B cell (primary cell): ENCODE measurements at regions not wholly inside any gene's neighbourhood (a gene's known extent, or its start where the extent isn't known, plus 50 kb on each side); places are given as distances from the start of the nearest gene placed in this dataset.

Experiments used
- ATAC-seq: fragments of 200-7000 bp; cut with Tn5 transposase; one replicate; pipeline ENCODE4 v1.10.0; 2021; ENCODE audit warnings: low read depth, mild to moderate bottlenecking, moderate number of reproducible peaks, moderate library complexity
- CTCF ChIA-PET: fragments of 350-600 bp; sonication (Branson Sonifier 250); formaldehyde crosslinking; loops from one replicate; lab custom pipeline; 2021; ENCODE audit warnings: antibody characterized with exemption, inconsistent platforms; lab: Charles Lee
- POLR2A ChIA-PET: fragments of 350-600 bp; sonication (Branson Sonifier 250); formaldehyde crosslinking; loops from one replicate; lab custom pipeline; 2021; ENCODE audit warnings: antibody characterized with exemption; lab: Charles Lee
- DNase-seq: peaks from one replicate; pipeline ENCODE4 v3.0.0; 2013
- H2AFZ ChIP-seq: 2 replicates; pipeline ENCODE4 v1.6.1; 2012; ENCODE audit warnings: mild to moderate bottlenecking, low read depth, low read length; ENCODE audit not compliant: insufficient read depth, poor library complexity, severe bottlenecking
- H3K27ac ChIP-seq, 2 donors: 1 replicate in 1 of 2; 2 replicates in 1 of 2; pipeline ENCODE4 v1.5.1; 2012 to 2013; ENCODE audit warnings: low read length in 2 of 2, mild to moderate bottlenecking in 2 of 2, moderate library complexity in 1 of 2
- H3K27me3 ChIP-seq, 4 experiments: fragments of 200-600 bp in 1 of 4; sonication (generic) in 1 of 4; replicated peaks in 1 of 4; 1 replicate in 2 of 4; 2 replicates in 2 of 4; pipeline versions ENCODE4 v1.6.1 to v1.7.0; 2013 to 2016; ENCODE audit warnings: low read length in 3 of 4, mild to moderate bottlenecking in 2 of 4, mixed read lengths in 1 of 4, moderate library complexity in 1 of 4; ENCODE audit not compliant: insufficient read depth in 4 of 4, control insufficient read depth in 3 of 4; ENCODE audit errors: control extremely low read depth in 1 of 4
- H3K36me3 ChIP-seq, 2 experiments: replicated peaks in 1 of 2; 1 replicate in 1 of 2; 2 replicates in 1 of 2; pipeline versions ENCODE4 v1.6.1 to v1.7.1; 2013; ENCODE audit warnings: low read length in 1 of 2; ENCODE audit not compliant: insufficient read depth in 2 of 2, control insufficient read depth in 1 of 2; ENCODE audit errors: control extremely low read depth in 1 of 2, extremely low read depth in 1 of 2
- H3K4me1 ChIP-seq, 2 donors: fragments of 200-600 bp in 1 of 2; sonication (generic) in 1 of 2; 1 replicate in 1 of 2; 2 replicates in 1 of 2; pipeline versions ENCODE4 v1.5.1 to v1.6.1; 2013 to 2017; ENCODE audit warnings: low read length in 2 of 2; ENCODE audit not compliant: control insufficient read depth in 2 of 2, insufficient read depth in 2 of 2
- H3K4me2 ChIP-seq: replicated peaks from 2 replicates; pipeline ENCODE3; 2012; ENCODE audit warnings: mild to moderate bottlenecking, low read depth, low read length; ENCODE audit not compliant: poor library complexity, severe bottlenecking
- H3K4me3 ChIP-seq, 5 experiments: fragments of 200-600 bp in 1 of 5; sonication (generic) in 1 of 5; 1 replicate in 3 of 5; 2 replicates in 2 of 5; pipeline versions ENCODE4 v1.5.1 to v1.7.0; 2011 to 2016; ENCODE audit warnings: low read length in 4 of 5, mild to moderate bottlenecking in 4 of 5, low read depth in 2 of 5, control low read depth in 1 of 5, moderate library complexity in 1 of 5; ENCODE audit not compliant: insufficient read depth in 1 of 5; ENCODE audit errors: control extremely low read depth in 1 of 5, extremely low read depth in 1 of 5
- H3K79me2 ChIP-seq: fragments of 200-600 bp; sonication (generic); one replicate; pipeline ENCODE4 v1.6.0; 2016; ENCODE audit warnings: low read length; ENCODE audit not compliant: control insufficient read depth, insufficient read depth
- H3K9ac ChIP-seq: fragments of 200-600 bp; sonication (generic); 2 replicates; pipeline ENCODE4 v1.6.1; 2017; ENCODE audit warnings: mild to moderate bottlenecking, low read length, moderate library complexity
- H3K9me3 ChIP-seq, 3 donors: one replicate each; pipeline versions ENCODE4 v1.6.1 to v1.7.1; 2013; ENCODE audit warnings: low read length in 2 of 3; ENCODE audit not compliant: control insufficient read depth in 2 of 3, insufficient read depth in 1 of 3; ENCODE audit errors: control extremely low read depth in 1 of 3
- H4K20me1 ChIP-seq: 2 replicates; pipeline ENCODE4 v1.6.0; 2012; ENCODE audit warnings: mild to moderate bottlenecking, low read length; ENCODE audit not compliant: insufficient read depth, control insufficient read depth, poor library complexity, severe bottlenecking
- H3K27ac Mint-ChIP-seq: one replicate; pipeline ENCODE4 v1.8.0; 2021; ENCODE audit warnings: mixed read lengths
- H3K27me3 Mint-ChIP-seq: one replicate; pipeline ENCODE4 v1.8.0; 2021; ENCODE audit warnings: mixed read lengths
- H3K4me1 Mint-ChIP-seq: one replicate; pipeline ENCODE4 v1.8.0; 2021; ENCODE audit warnings: mixed read lengths
- H3K4me3 Mint-ChIP-seq: one replicate; pipeline ENCODE4 v1.8.0; 2021; ENCODE audit warnings: mixed read lengths
- H3K9me3 Mint-ChIP-seq: one replicate; pipeline ENCODE4 v1.8.0; 2022; ENCODE audit warnings: mixed read lengths; ENCODE audit not compliant: insufficient read depth
- EZH2 ChIP-seq: IDR thresholded peaks from 2 replicates; pipeline ENCODE4 v1.6.1; 2012; ENCODE audit warnings: borderline replicate concordance, low read depth, mild to moderate bottlenecking, moderate library complexity, low read length; ENCODE audit not compliant: insufficient read depth, poor library complexity, severe bottlenecking
- WGBS: methylation state at CpG from one replicate; pipeline ENCODE4 v1.1.5; 2013; ENCODE audit warnings: missing lambda C conversion rate; ENCODE audit not compliant: insufficient coverage; 5-methylcytosine and 5-hydroxymethylcytosine counted together
- intact Hi-C: fragments of 100-400 bp; cut with micrococcal nuclease; formaldehyde crosslinking; loops from one replicate; pipeline ENCODE4 v1.10.0; 2022
- TF ChIP-seq, protein P1 (sequence below): fragments of 200-600 bp; IDR thresholded peaks from one replicate; pipeline ENCODE4 v1.8.0; 2022; ENCODE audit warnings: antibody characterized with exemption, mild to moderate bottlenecking

DNA sequence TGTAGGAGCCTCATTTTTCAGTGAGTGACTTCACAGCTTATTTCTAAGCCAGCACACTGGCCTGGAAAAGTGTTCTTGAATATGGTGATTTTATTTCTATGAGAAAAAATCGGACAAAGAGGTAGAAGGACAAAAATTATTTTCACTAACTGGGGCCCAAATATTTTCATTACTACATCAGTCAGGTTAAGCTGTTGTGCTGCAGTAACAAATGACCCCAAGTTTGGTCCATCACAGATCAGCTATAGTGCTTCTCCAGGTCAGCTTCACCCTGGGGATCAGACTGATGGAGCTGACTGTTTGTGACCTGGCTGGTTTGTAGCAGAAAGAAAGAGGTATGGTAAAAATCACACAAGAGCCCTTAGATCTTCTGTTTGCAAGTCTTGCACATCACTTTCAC, 97.9 kb upstream of the STT3B start:
- Mint-ChIP-seq H3K27me3 (peaks cover 7% of the 10 kb centered on the region), H3K27ac (no peak overlapping the region), H3K4me1 (no peaks in the 10 kb centered on the region), H3K9me3 (peaks cover 11% of the 10 kb centered on the region), H3K4me3 (no peak overlapping the region)
- ATAC-seq (no peak), DNase-seq (no peak)
- no peak overlapping the region for H3K27ac ChIP-seq
- no peaks in the 10 kb centered on the region for H3K4me1 ChIP-seq
- intact Hi-C loops = no loop called here
- no CpG with 5 or more reads among the region's 1 CpG for WGBS
- H3K79me2 ChIP-seq = no peaks in the 10 kb centered on the region
- no peak overlapping the region for H2AFZ ChIP-seq
- ChIA-PET POLR2A (no interaction called here), CTCF (no interaction called here)
- no peak overlapping the region for H3K9ac ChIP-seq
- no peak overlapping the region for H3K4me3 ChIP-seq
- H3K36me3 ChIP-seq = no peaks in the 10 kb centered on the region
- H3K9me3 ChIP-seq = peaks cover 0 to 6% (median 0%) of the 10 kb centered on the region in 3 donors
- H4K20me1 ChIP-seq = no peaks in the 10 kb centered on the region
- no peaks in the 10 kb centered on the region for H3K27me3 ChIP-seq
- no peak overlapping the region for H3K4me2 ChIP-seq
- TF ChIP-seq, protein P1, sequence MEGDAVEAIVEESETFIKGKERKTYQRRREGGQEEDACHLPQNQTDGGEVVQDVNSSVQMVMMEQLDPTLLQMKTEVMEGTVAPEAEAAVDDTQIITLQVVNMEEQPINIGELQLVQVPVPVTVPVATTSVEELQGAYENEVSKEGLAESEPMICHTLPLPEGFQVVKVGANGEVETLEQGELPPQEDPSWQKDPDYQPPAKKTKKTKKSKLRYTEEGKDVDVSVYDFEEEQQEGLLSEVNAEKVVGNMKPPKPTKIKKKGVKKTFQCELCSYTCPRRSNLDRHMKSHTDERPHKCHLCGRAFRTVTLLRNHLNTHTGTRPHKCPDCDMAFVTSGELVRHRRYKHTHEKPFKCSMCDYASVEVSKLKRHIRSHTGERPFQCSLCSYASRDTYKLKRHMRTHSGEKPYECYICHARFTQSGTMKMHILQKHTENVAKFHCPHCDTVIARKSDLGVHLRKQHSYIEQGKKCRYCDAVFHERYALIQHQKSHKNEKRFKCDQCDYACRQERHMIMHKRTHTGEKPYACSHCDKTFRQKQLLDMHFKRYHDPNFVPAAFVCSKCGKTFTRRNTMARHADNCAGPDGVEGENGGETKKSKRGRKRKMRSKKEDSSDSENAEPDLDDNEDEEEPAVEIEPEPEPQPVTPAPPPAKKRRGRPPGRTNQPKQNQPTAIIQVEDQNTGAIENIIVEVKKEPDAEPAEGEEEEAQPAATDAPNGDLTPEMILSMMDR = no peak
- TF ChIP-seq EZH2 = no peak

DNA sequence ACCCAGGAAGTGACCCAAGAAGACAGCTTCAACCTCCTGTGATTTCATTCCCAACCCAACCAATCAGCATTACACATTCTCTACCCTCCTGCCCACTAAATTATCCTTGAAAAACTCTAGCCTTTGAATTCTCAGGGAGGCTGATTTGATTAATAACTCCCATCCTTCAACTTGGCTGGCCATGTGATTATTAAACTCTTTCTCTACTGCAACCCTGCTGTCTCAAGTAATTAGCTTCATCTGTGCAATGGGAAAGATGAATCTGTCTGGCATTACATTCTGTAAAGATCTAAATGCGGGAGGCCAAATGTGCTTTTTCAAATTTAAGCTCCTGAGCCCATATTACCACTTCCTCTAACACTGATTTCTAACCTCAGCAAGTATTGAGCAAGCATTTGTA, 95.9 kb upstream of the STT3B start:
- ChIA-PET CTCF (no interaction called here), POLR2A (no interaction called here)
- H3K4me1 Mint-ChIP-seq = no peaks in the 10 kb centered on the region
- intact Hi-C loops = no loop called here
- no peak overlapping the region for H3K4me3 ChIP-seq
- DNase-seq = no peak
- H3K27ac ChIP-seq = no peak overlapping the region
- no peaks in the 10 kb centered on the region for H3K79me2 ChIP-seq
- no peak overlapping the region for H3K27ac Mint-ChIP-seq
- ATAC-seq = no peak
- H3K4me2 ChIP-seq = no peak overlapping the region
- no peaks in the 10 kb centered on the region for H3K27me3 ChIP-seq
- no peaks in the 10 kb centered on the region for H3K4me1 ChIP-seq
- no peak for TF ChIP-seq EZH2
- TF ChIP-seq, protein P1 = no peak
- peaks cover 8% of the 10 kb centered on the region for H3K27me3 Mint-ChIP-seq
- H3K9me3 Mint-ChIP-seq = peaks cover 9% of the 10 kb centered on the region
- H3K4me3 Mint-ChIP-seq = no peak overlapping the region
- H3K36me3 ChIP-seq = no peaks in the 10 kb centered on the region
- WGBS = 57% methylated on average over 1 of the region's 1 CpG
- no peak overlapping the region for H2AFZ ChIP-seq
- H4K20me1 ChIP-seq = no peaks in the 10 kb centered on the region
- H3K9me3 ChIP-seq = peaks cover 0 to 6% (median 0%) of the 10 kb centered on the region in 3 donors
- H3K9ac ChIP-seq = no peak overlapping the region
